CD14-positive monocyte (primary cell): ENCODE measurements at regions not wholly inside any gene's neighbourhood (a gene's known extent, or its start where the extent isn't known, plus 50 kb on each side); places are given as distances from the start of the nearest gene placed in this dataset.

Source experiments
- DNase-seq, 3 donors: peaks; one replicate each; pipeline ENCODE4 v3.0.0-alpha.2; 2011 to 2022
- H2AFZ ChIP-seq: 2 replicates; pipeline ENCODE4 v1.6.0; 2012; ENCODE audit warnings: mild to moderate bottlenecking, low read depth, low read length, inconsistent platforms; ENCODE audit not compliant: insufficient read depth, poor library complexity, severe bottlenecking
- H3K27ac ChIP-seq, 2 donors: 1 replicate in 1 of 2; 2 replicates in 1 of 2; pipeline ENCODE4 v1.5.1; 2012 to 2013; ENCODE audit warnings: low read length in 2 of 2, control low read depth in 1 of 2, inconsistent platforms in 1 of 2, low read depth in 1 of 2, mild to moderate bottlenecking in 1 of 2
- H3K27me3 ChIP-seq, 2 donors: one replicate each; pipeline versions ENCODE4 v1.6.0 to v1.6.1; 2011 to 2013; ENCODE audit warnings: low read length in 2 of 2; ENCODE audit not compliant: control insufficient read depth in 2 of 2, insufficient read depth in 2 of 2
- H3K36me3 ChIP-seq, 2 donors: replicated peaks in 1 of 2; 1 replicate in 1 of 2; 2 replicates in 1 of 2; pipeline versions ENCODE4 v1.5.1 to v1.6.1; 2012 to 2013; ENCODE audit warnings: low read length in 2 of 2, control low read depth in 1 of 2, inconsistent platforms in 1 of 2, mild to moderate bottlenecking in 1 of 2; ENCODE audit not compliant: insufficient read depth in 2 of 2, control insufficient read depth in 1 of 2
- H3K4me1 ChIP-seq, 2 donors: 1 replicate in 1 of 2; 2 replicates in 1 of 2; pipeline versions ENCODE4 v1.5.1 to v1.6.1; 2012 to 2013; ENCODE audit warnings: low read length in 2 of 2, control low read depth in 1 of 2, inconsistent platforms in 1 of 2, mild to moderate bottlenecking in 1 of 2, moderate library complexity in 1 of 2; ENCODE audit not compliant: insufficient read depth in 2 of 2, control insufficient read depth in 1 of 2
- H3K4me2 ChIP-seq: replicated peaks from 2 replicates; pipeline ENCODE3; 2012; ENCODE audit warnings: low read length, moderate library complexity, mild to moderate bottlenecking; ENCODE audit not compliant: poor library complexity, severe bottlenecking; ENCODE audit errors: extremely low read depth
- H3K4me3 ChIP-seq, 3 experiments: fragments of 200-600 bp in 1 of 3; sonication (generic) in 1 of 3; replicated peaks in 1 of 3; 1 replicate in 2 of 3; 2 replicates in 1 of 3; pipeline ENCODE4 v1.5.1; 2011 to 2013; ENCODE audit warnings: low read length in 3 of 3, mild to moderate bottlenecking in 3 of 3, control low read depth in 2 of 3, low read depth in 2 of 3, inconsistent platforms in 1 of 3, moderate library complexity in 1 of 3
- H3K79me2 ChIP-seq: 2 replicates; pipeline ENCODE4 v1.6.0; 2012; ENCODE audit warnings: mild to moderate bottlenecking, control low read depth, inconsistent platforms, low read length, moderate library complexity; ENCODE audit not compliant: insufficient read depth
- H3K9ac ChIP-seq: 2 replicates; pipeline ENCODE4 v1.6.0; 2017; ENCODE audit warnings: low read length, mild to moderate bottlenecking; ENCODE audit not compliant: insufficient read depth, poor library complexity, severe bottlenecking
- H3K9me3 ChIP-seq, 2 donors: replicated peaks in 1 of 2; 1 replicate in 1 of 2; 2 replicates in 1 of 2; pipeline versions ENCODE4 v1.5.1 to v1.6.1; 2012 to 2013; ENCODE audit warnings: low read length in 2 of 2, control low read depth in 1 of 2; ENCODE audit not compliant: control insufficient read depth in 1 of 2, insufficient read depth in 1 of 2
- H4K20me1 ChIP-seq: 2 replicates; pipeline ENCODE4 v1.6.0; 2012; ENCODE audit warnings: mild to moderate bottlenecking, low read length, control low read depth, moderate library complexity; ENCODE audit not compliant: insufficient read depth
- H3K27ac Mint-ChIP-seq, 7 donors: one replicate each; pipeline ENCODE4 v1.8.0; 2020; ENCODE audit warnings: mild to moderate bottlenecking in 7 of 7, mixed read lengths in 7 of 7, moderate library complexity in 6 of 7, inconsistent platforms in 2 of 7
- H3K27me3 Mint-ChIP-seq, 3 donors: one replicate each; pipeline ENCODE4 v1.8.0; 2021 to 2022; ENCODE audit warnings: low read depth in 3 of 3, mild to moderate bottlenecking in 3 of 3, mixed read lengths in 3 of 3, moderate library complexity in 3 of 3, inconsistent platforms in 1 of 3
- H3K36me3 Mint-ChIP-seq, 2 donors: one replicate each; pipeline ENCODE4 v1.8.0; 2020; ENCODE audit warnings: mixed read lengths in 2 of 2, inconsistent platforms in 1 of 2, mild to moderate bottlenecking in 1 of 2
- H3K4me1 Mint-ChIP-seq: one replicate; pipeline ENCODE4 v1.8.0; 2020; ENCODE audit warnings: mild to moderate bottlenecking, mixed read lengths
- H3K4me3 Mint-ChIP-seq, 2 donors: one replicate each; pipeline ENCODE4 v1.8.0; 2020; ENCODE audit warnings: mild to moderate bottlenecking in 2 of 2, mixed read lengths in 2 of 2, moderate library complexity in 1 of 2
- H3K9me3 Mint-ChIP-seq, 7 donors: one replicate each; pipeline ENCODE4 v1.8.0; 2020 to 2022; ENCODE audit warnings: mixed read lengths in 7 of 7, mild to moderate bottlenecking in 6 of 7, moderate library complexity in 6 of 7, inconsistent platforms in 2 of 7
- WGBS: methylation state at CpG from one replicate; pipeline ENCODE4 v1.1.5; 2013; ENCODE audit warnings: missing lambda C conversion rate; ENCODE audit not compliant: insufficient coverage; 5-methylcytosine and 5-hydroxymethylcytosine counted together
- intact Hi-C, 2 donors: fragments of 100-400 bp; cut with micrococcal nuclease; formaldehyde crosslinking; loops; one replicate each; pipeline versions ENCODE4 v1.15.0 to v1.15.1; 2023
- TF ChIP-seq, protein P1 (sequence below): fragments of 200-600 bp; IDR thresholded peaks from one replicate; pipeline ENCODE4 v1.8.0; 2022; ENCODE audit warnings: antibody characterized with exemption, mild to moderate bottlenecking

DNA sequence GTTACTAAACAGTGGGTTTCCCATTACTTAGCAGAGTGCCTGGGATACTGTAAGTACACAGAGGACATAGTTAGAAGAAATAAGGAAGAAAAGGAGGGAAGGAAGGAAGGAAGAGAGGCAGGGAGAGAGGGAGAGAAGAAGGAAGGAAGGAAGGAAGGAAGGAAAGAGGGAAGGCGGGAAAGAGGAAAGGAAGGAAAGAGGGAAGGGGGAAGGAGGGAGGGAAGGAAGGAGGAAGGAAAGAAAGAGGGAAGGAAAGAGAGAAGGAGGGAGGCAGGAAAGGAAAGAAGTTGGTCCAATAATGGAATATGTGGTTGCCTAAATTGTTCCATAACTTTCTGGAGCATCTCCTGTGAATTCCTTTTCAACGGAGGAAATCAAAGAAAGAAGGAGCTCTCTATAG is 1230.4 kb downstream of the AACS start:
- Histone ChIP-seq H2AFZ (no peak overlapping the region), H3K36me3 (no peaks in the 10 kb centered on the region), H3K9ac (no peak overlapping the region), H3K27me3 (no peaks in the 10 kb centered on the region), H3K4me2 (no peak overlapping the region), H3K4me3 (no peak overlapping the region), H3K4me1 (no peaks in the 10 kb centered on the region), H4K20me1 (no peaks in the 10 kb centered on the region), H3K79me2 (no peaks in the 10 kb centered on the region), H3K27ac (no peak overlapping the region), H3K9me3 (peaks cover 4 to 11% of the 10 kb centered on the region in 2 donors)
- Mint-ChIP-seq H3K9me3 (peaks cover 5 to 19% (median 10%) of the 10 kb centered on the region in 7 donors), H3K4me3 (no peak overlapping the region), H3K27me3 (peaks cover 0 to 1% (median 1%) of the 10 kb centered on the region in 3 donors), H3K36me3 (no peaks in the 10 kb centered on the region), H3K27ac (no peak overlapping the region), H3K4me1 (no peaks in the 10 kb centered on the region)
- intact Hi-C loops = no loop called here
- TF ChIP-seq, protein P1, sequence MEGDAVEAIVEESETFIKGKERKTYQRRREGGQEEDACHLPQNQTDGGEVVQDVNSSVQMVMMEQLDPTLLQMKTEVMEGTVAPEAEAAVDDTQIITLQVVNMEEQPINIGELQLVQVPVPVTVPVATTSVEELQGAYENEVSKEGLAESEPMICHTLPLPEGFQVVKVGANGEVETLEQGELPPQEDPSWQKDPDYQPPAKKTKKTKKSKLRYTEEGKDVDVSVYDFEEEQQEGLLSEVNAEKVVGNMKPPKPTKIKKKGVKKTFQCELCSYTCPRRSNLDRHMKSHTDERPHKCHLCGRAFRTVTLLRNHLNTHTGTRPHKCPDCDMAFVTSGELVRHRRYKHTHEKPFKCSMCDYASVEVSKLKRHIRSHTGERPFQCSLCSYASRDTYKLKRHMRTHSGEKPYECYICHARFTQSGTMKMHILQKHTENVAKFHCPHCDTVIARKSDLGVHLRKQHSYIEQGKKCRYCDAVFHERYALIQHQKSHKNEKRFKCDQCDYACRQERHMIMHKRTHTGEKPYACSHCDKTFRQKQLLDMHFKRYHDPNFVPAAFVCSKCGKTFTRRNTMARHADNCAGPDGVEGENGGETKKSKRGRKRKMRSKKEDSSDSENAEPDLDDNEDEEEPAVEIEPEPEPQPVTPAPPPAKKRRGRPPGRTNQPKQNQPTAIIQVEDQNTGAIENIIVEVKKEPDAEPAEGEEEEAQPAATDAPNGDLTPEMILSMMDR = no peak
- no peak for DNase-seq
- WGBS = 77% methylated on average over 1 of the region's 2 CpGs

DNA sequence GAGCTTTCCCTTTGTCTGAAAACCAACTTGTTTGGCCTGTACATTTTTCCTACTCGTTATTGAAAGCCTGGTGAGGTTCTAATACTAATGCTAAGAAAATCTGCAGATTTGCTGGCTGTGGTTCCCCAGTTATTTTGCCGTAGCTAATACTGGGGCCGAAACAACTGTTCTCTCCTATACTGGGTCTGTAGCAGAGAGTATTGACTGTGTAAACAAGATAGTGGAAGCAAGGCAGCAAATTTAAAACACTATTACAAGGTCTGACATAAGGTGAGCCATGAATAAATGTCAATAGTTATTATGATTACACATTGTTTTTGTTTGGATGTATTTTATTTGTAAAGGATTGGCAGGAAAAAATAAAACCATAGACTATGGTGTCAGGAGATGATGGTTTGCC is 1244.0 kb downstream of the AACS start:
- Histone ChIP-seq H3K27ac (no peak overlapping the region), H3K79me2 (no peaks in the 10 kb centered on the region), H4K20me1 (no peaks in the 10 kb centered on the region), H3K4me3 (no peak overlapping the region), H3K27me3 (no peaks in the 10 kb centered on the region), H2AFZ (no peak overlapping the region), H3K36me3 (no peaks in the 10 kb centered on the region), H3K4me1 (no peaks in the 10 kb centered on the region), H3K9me3 (peaks cover 4 to 10% of the 10 kb centered on the region in 2 donors), H3K4me2 (no peak overlapping the region), H3K9ac (no peak overlapping the region)
- H3K27ac Mint-ChIP-seq = no peak overlapping the region
- H3K4me1 Mint-ChIP-seq = no peaks in the 10 kb centered on the region
- DNase-seq = no peak
- no peaks in the 10 kb centered on the region for H3K27me3 Mint-ChIP-seq
- H3K4me3 Mint-ChIP-seq = no peak overlapping the region
- WGBS = no CpG with 5 or more reads among the region's 3 CpGs
- peaks cover 0 to 20% (median 2%) of the 10 kb centered on the region in 7 donors for H3K9me3 Mint-ChIP-seq
- TF ChIP-seq, protein P1 = no peak
- no peaks in the 10 kb centered on the region for H3K36me3 Mint-ChIP-seq
- intact Hi-C loops = no loop called here
